ENCODE measurements at regions not wholly inside any gene's neighbourhood (a gene's known extent, or its start where the extent isn't known, plus 50 kb on each side); places are given as distances from the start of the nearest gene placed in this dataset.

GRCh38 chr1:4021136-4021973, 121.3 kb upstream of the C1orf174 start:
- TF ChIP-seq, protein P1, sequence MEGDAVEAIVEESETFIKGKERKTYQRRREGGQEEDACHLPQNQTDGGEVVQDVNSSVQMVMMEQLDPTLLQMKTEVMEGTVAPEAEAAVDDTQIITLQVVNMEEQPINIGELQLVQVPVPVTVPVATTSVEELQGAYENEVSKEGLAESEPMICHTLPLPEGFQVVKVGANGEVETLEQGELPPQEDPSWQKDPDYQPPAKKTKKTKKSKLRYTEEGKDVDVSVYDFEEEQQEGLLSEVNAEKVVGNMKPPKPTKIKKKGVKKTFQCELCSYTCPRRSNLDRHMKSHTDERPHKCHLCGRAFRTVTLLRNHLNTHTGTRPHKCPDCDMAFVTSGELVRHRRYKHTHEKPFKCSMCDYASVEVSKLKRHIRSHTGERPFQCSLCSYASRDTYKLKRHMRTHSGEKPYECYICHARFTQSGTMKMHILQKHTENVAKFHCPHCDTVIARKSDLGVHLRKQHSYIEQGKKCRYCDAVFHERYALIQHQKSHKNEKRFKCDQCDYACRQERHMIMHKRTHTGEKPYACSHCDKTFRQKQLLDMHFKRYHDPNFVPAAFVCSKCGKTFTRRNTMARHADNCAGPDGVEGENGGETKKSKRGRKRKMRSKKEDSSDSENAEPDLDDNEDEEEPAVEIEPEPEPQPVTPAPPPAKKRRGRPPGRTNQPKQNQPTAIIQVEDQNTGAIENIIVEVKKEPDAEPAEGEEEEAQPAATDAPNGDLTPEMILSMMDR (IDR thresholded peaks at IDR 0.05), result no peak
- TF ChIP-seq POLR2A (IDR thresholded peaks at IDR 0.05), result no peak
